NCI-H187 (cell line): ENCODE measurements at regions not wholly inside any gene's neighbourhood (a gene's known extent, or its start where the extent isn't known, plus 50 kb on each side); places are given as distances from the start of the nearest gene placed in this dataset.
"Not testable (repeated sequence)": the region's sequence is repeated elsewhere in the genome, so short reads cannot be mapped to it uniquely, and the experiment has no call there.

Source experiments
- DNase-seq, 2 experiments: peaks; one replicate each; lab custom pipeline; 2025; lab: John Stamatoyannopoulos, UW

- DNase-seq: no peak
Measured at GRCh38 chr14:57061009-57061711, 207.5 kb downstream of the EXOC5 start.

- DNase-seq: no peak
Measured at GRCh38 chr14:57060276-57060955, 208.3 kb downstream of the EXOC5 start.

- DNase-seq: no peak
Measured at GRCh38 chr14:57058319-57058718, 210.4 kb downstream of the EXOC5 start.

GRCh38 chr14:57057803-57058202, 210.9 kb downstream of the EXOC5 start:
- DNase-seq: no peak

GRCh38 chr14:57056522-57056921, 212.2 kb downstream of the EXOC5 start:
- not testable (repeated sequence) for DNase-seq

GRCh38 chr14:57052705-57053302, 215.9 kb downstream of the EXOC5 start:
- no peak for DNase-seq

- no peak for DNase-seq
Measured at GRCh38 chr14:57051633-57052032, 217.1 kb downstream of the EXOC5 start.

- DNase-seq: no peak
Measured at GRCh38 chr14:57049848-57050247, 218.9 kb downstream of the EXOC5 start.

- no peak for DNase-seq
Measured at GRCh38 chr14:57046175-57046574, 222.5 kb downstream of the EXOC5 start.

GRCh38 chr14:57044101-57044973, 224.4 kb downstream of the EXOC5 start:
- DNase-seq: not testable (repeated sequence)

GRCh38 chr14:57038689-57039088, 228.4 kb upstream of the OTX2 start:
- no peak for DNase-seq

GRCh38 chr14:57031474-57031873, 221.2 kb upstream of the OTX2 start:
- DNase-seq: no peak

- no peak for DNase-seq
Measured at GRCh38 chr14:57029620-57030253, 219.5 kb upstream of the OTX2 start.

- no peak for DNase-seq
Measured at GRCh38 chr14:57025456-57025855, 215.2 kb upstream of the OTX2 start.

GRCh38 chr14:57022608-57023007, 212.3 kb upstream of the OTX2 start:
- DNase-seq: no peak

- DNase-seq: peak; percentile 15 to 18
Measured at GRCh38 chr14:57018065-57018464, 207.8 kb upstream of the OTX2 start.

GRCh38 chr14:57013987-57014386, 203.7 kb upstream of the OTX2 start:
- DNase-seq: no peak

- DNase-seq: no peak
Measured at GRCh38 chr14:57009585-57010515, 199.6 kb upstream of the OTX2 start.

GRCh38 chr14:57008534-57008933, 198.3 kb upstream of the OTX2 start:
- no peak for DNase-seq

GRCh38 chr14:56998728-56999127, 188.4 kb upstream of the OTX2 start:
- no peak for DNase-seq
